ENCODE measurements at regions not wholly inside any gene's neighbourhood (a gene's known extent, or its start where the extent isn't known, plus 50 kb on each side); places are given as distances from the start of the nearest gene placed in this dataset.

DNA sequence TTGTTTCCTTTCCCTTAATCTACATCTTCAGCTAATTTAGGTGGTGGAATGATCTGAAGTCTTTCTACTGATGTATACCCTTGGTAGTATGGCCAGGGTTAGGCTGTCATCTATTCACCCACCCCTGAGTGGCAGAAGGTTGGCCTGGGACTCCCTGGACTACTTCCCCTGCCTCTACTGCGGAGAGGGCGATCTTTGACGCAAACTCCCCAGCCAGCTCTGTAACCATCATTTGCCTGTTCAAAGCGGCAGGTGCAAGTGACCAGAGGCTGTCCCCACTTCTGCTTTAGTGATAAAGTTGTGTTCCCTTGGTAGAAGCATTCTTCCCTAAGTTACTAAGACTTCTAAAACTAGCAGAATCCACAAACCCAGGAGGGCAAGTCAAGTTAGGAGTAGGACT, 70.8 kb upstream of the UNC5B start:
- TF ChIP-seq EZH2 (IDR thresholded peaks at IDR 0.05; ENCODE audit: insufficient read depth, poor library complexity, severe bottlenecking) (no peak), EZH2phosphoT487 (IDR thresholded peaks at IDR 0.05; ENCODE audit: insufficient read depth, low read depth) (no peak)
